H7 (cell line): ENCODE measurements at regions not wholly inside any gene's neighbourhood (a gene's known extent, or its start where the extent isn't known, plus 50 kb on each side); places are given as distances from the start of the nearest gene placed in this dataset.
"Not testable (repeated sequence)": the region's sequence is repeated elsewhere in the genome, so short reads cannot be mapped to it uniquely, and the experiment has no call there.

Experiments
- DNase-seq: peaks from one replicate; pipeline ENCODE4 v3.0.0; 2012
- H3K27me3 ChIP-seq: 2 replicates; pipeline ENCODE4 v1.6.0; 2011; ENCODE audit warnings: mild to moderate bottlenecking, low read length; ENCODE audit not compliant: control insufficient read depth, insufficient read depth
- H3K36me3 ChIP-seq: replicated peaks from 2 replicates; pipeline ENCODE4 v1.5.1; 2011; ENCODE audit warnings: low read length; ENCODE audit not compliant: control insufficient read depth, insufficient read depth
- H3K4me3 ChIP-seq: 2 replicates; pipeline ENCODE4 v1.5.1; 2011; ENCODE audit warnings: low read depth, mild to moderate bottlenecking, control low read depth, low read length, moderate library complexity; ENCODE audit not compliant: insufficient read depth

DNA sequence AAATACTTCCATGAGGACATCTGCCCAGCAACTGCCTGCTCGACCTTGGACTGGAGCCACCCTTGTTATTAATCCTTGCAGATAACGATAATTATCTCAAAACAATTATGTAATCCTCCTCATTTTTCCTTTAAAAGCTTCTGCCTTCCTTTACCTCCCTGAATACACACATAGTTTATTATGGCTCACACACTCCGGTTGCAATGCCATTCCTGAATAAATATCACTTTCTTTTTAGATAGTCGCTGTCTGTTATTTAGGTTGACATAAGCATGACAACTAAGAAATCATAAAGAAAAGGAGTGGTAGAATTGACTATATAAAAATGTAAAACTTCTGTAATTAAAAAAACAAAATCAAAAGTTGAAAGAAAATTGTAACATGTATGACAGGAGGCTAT lies 64.8 kb downstream of the B4GALT7 start:
- H3K36me3 ChIP-seq, DNase-seq, H3K4me3 ChIP-seq, H3K27me3 ChIP-seq: not testable (repeated sequence)

DNA sequence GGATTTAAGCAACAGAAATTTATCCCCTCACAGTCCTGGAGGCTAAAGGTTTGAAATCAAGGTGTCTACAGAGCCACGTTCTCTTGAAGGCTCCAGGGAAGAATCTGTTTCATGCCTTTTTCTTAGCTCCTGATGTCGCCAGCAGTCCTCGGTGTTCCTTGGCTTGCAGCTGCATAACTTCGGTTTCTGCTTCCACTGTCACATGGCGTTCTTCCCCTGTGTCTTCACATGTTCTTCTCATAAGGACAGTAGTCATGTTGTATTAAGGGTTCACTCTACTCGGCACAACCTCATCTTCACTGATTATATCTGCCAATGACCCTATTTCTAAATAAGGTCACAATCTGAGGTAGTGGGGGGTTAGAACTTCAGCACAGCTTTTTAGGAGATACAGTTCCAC lies 65.2 kb downstream of the B4GALT7 start:
- not testable (repeated sequence) for DNase-seq, H3K27me3 ChIP-seq, H3K36me3 ChIP-seq, H3K4me3 ChIP-seq

- DNase-seq: not testable (repeated sequence)
Measured at GRCh38 chr5:177665960-177666359, 66.0 kb downstream of the B4GALT7 start.

DNA sequence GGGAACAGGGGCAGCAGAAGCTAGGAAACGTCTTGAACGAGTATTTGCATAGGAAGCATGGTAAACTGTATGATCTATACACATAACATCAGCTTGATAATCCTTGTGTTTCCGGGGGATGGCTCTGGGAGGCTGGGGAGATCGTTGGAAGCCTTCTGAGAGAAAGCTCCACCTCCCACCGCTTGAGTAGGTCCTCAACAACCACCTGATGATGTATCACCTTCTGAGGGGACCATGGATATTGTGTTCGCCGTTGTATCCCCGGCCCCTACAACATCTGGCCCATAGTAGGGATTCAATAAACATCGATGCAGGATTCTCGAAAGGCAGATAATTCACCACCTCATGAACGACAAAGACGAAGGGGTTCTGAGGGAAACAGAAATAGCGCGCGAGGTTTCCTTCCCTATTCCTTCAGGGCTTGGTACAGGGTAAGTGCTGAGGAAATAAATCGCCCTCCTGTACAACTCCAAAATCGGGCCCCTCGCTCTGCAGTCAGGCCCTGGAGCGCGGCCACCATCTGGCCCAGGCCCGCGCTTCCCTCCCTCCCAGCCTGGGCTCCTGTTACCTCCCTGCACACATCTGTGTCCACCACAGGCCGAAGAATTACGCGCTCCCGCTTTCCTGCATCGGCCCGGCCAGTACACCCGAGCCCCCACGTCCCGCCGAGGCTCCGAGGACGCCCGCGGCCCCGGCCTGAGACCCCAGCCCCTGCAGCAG lies 71.3 kb downstream of the B4GALT7 start:
- not testable (repeated sequence) for H3K36me3 ChIP-seq, DNase-seq, H3K27me3 ChIP-seq
- H3K4me3 ChIP-seq: peak overlapping the region; percentile 12; the same call in 1 of the 2 replicates

More at GRCh38 chr5:177665960-177666359, 66.0 kb downstream of the B4GALT7 start:
- not testable (repeated sequence) for H3K36me3 ChIP-seq, H3K27me3 ChIP-seq, H3K4me3 ChIP-seq

- peak; percentile 90 for DNase-seq
- not testable (repeated sequence) for H3K27me3 ChIP-seq, H3K36me3 ChIP-seq
- peak overlapping the region; percentile 37 for H3K4me3 ChIP-seq
Measured at GRCh38 chr5:177671755-177672690, 72.1 kb downstream of the B4GALT7 start.
